ENCODE measurements at regions not wholly inside any gene's neighbourhood (a gene's known extent, or its start where the extent isn't known, plus 50 kb on each side); places are given as distances from the start of the nearest gene placed in this dataset.
"Not testable (repeated sequence)": the region's sequence is repeated elsewhere in the genome, so short reads cannot be mapped to it uniquely, and the experiment has no call there.

- H3K4me3 ChIP-seq (ENCODE audit: low read depth, low read length), result no peak overlapping the region
- TF ChIP-seq MYC (IDR thresholded peaks at IDR 0.05; ENCODE audit: low read depth, low read length), result no peak
- no peak for TF ChIP-seq MAX (IDR thresholded peaks at IDR 0.05; ENCODE audit: low read depth, low read length)
- no peak for TF ChIP-seq CTCF (IDR thresholded peaks at IDR 0.05; ENCODE audit: low read depth, low read length)
- TF ChIP-seq POLR2A (IDR thresholded peaks at IDR 0.05; ENCODE audit: extremely low read depth, insufficient read length), result no peak
- no peak for DNase-seq (ENCODE audit: low read depth)
Measured at GRCh38 chr2:168330624-168331423, 83.4 kb upstream of the STK39 start.

DNA sequence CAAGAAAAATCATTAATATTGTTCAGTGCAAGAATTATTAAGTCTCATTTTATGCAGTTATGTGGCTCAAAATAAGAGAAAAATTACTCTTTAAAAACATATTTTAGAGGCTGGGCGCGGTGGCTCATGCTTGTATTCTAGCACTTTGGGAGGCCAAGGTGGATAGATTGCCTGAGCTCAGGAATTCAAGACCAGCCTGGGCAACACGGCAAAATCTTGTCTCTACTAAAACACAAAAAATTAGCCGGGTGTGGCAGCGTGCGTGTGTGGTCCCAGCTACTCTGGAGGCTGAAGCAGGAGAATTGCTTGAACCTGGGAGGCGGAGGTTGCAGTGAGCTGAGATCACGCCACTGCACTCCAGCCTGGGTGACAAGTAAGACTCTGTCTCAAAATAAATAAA lies 87.9 kb upstream of the STK39 start:
- not testable (repeated sequence) for DNase-seq (ENCODE audit: low read depth); H3K4me3 ChIP-seq (ENCODE audit: low read depth, low read length)

DNA sequence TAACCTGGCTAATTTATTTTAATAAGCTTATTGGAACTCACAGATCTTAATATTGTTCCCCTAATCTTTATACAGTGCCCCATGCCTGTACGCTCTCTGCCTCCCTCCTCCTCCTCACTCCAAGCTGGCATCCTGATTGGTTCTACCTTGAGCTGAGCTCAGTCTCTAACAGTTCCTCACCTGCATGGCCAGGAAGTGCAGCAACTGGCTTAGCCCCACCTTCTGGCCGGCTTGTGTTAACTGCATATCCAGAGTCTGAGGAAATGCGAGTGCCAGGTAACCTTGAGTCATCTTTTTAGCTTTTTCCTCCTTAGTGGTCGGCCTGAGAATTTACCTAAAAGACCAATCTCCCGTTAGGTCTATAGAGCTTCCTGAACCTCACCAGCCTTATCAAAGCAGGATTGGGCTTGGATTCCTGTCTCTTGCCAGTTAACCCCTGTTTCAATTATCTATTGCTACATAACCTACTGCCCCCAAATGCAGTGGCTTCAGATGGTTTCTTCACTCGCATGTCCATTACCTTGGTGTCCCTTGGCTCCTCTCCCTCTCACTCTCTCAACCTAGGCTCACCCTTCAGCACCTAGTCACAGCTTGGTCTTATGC lies 89.5 kb upstream of the STK39 start:
- TF ChIP-seq MAX (IDR thresholded peaks at IDR 0.05; ENCODE audit: low read depth, low read length) (no peak), CTCF (IDR thresholded peaks at IDR 0.05; ENCODE audit: low read depth, low read length) (peak; percentile 32), MYC (IDR thresholded peaks at IDR 0.05; ENCODE audit: low read depth, low read length) (no peak), POLR2A (IDR thresholded peaks at IDR 0.05; ENCODE audit: extremely low read depth, insufficient read length) (no peak)
- no peak overlapping the region for H3K4me3 ChIP-seq (ENCODE audit: low read depth, low read length)
- DNase-seq (ENCODE audit: low read depth), result peak; percentile 22

DNA sequence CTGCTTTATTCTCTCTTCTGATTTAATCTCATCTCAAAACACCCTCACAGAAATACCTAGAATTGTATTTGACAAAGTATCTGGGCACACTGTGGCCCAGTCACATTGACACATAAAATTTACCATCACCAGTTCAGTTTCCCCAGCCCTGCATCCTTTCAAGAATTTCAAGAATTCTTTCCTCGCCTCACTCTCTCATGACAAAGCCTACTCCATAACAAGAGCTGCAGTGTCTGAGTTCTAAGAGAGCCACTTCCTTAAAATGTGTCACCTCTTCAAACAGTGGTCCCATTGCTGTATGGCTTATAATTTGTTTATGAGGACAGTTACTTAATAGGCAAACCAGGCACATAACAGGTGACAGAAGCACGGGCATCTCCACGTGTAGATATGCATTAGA lies 90.9 kb upstream of the STK39 start:
- TF ChIP-seq POLR2A (IDR thresholded peaks at IDR 0.05; ENCODE audit: extremely low read depth, insufficient read length) (no peak), CTCF (IDR thresholded peaks at IDR 0.05; ENCODE audit: low read depth, low read length) (no peak), MAX (IDR thresholded peaks at IDR 0.05; ENCODE audit: low read depth, low read length) (no peak), MYC (IDR thresholded peaks at IDR 0.05; ENCODE audit: low read depth, low read length) (no peak)
- H3K4me3 ChIP-seq (ENCODE audit: low read depth, low read length), result no peak overlapping the region
- DNase-seq (ENCODE audit: low read depth), result no peak

- no peak for DNase-seq (ENCODE audit: low read depth)
- no peak for TF ChIP-seq POLR2A (IDR thresholded peaks at IDR 0.05; ENCODE audit: extremely low read depth, insufficient read length)
- no peak for TF ChIP-seq CTCF (IDR thresholded peaks at IDR 0.05; ENCODE audit: low read depth, low read length)
- TF ChIP-seq MYC (IDR thresholded peaks at IDR 0.05; ENCODE audit: low read depth, low read length), result no peak
- no peak for TF ChIP-seq MAX (IDR thresholded peaks at IDR 0.05; ENCODE audit: low read depth, low read length)
- no peak overlapping the region for H3K4me3 ChIP-seq (ENCODE audit: low read depth, low read length)
Measured at GRCh38 chr2:168338803-168339437, 91.5 kb upstream of the STK39 start.

DNA sequence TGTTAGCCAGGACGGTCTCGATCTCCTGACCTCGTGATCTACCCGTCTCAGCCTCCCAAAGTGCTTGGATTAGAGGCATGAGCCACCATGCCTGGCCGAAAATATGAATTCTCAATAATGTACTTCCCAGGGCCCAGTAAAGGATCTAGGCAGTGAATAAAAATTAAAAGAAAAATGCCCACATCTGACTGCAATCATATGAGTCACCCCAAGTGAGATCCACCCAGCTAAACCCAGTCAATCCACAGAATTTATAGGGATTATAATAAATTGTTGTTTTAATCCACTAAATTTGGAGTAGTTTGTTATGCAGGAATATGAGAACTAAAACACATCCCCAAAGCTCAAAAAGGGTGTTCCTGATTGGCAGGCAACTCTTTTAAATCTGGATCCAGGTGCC lies 93.5 kb upstream of the STK39 start:
- DNase-seq (ENCODE audit: low read depth), result no peak
- TF ChIP-seq MYC (IDR thresholded peaks at IDR 0.05; ENCODE audit: low read depth, low read length) (no peak), CTCF (IDR thresholded peaks at IDR 0.05; ENCODE audit: low read depth, low read length) (no peak), MAX (IDR thresholded peaks at IDR 0.05; ENCODE audit: low read depth, low read length) (no peak), POLR2A (IDR thresholded peaks at IDR 0.05; ENCODE audit: extremely low read depth, insufficient read length) (no peak)
- H3K4me3 ChIP-seq (ENCODE audit: low read depth, low read length), result no peak overlapping the region
